Activated naive CD4-positive, alpha-beta T cell treated with anti-CD3 and anti-CD28 coated beads for 36 hours (primary cell): ENCODE measurements at regions not wholly inside any gene's neighbourhood (a gene's known extent, or its start where the extent isn't known, plus 50 kb on each side); places are given as distances from the start of the nearest gene placed in this dataset.

Experiments used
- CTCF ChIA-PET: fragments of 350-600 bp; sonication (Branson Sonifier 250); formaldehyde crosslinking; loops from one replicate; lab custom pipeline; 2021; ENCODE audit warnings: antibody characterized with exemption; lab: Charles Lee
- DNase-seq: peaks from one replicate; pipeline ENCODE4 v3.0.0-alpha.2; 2020
- H3K27ac Mint-ChIP-seq: one replicate; pipeline ENCODE4 v1.8.0; 2021; ENCODE audit warnings: mild to moderate bottlenecking, mixed read lengths
- H3K27me3 Mint-ChIP-seq: one replicate; pipeline ENCODE4 v1.8.0; 2021; ENCODE audit warnings: low read depth, mixed read lengths
- H3K36me3 Mint-ChIP-seq: one replicate; pipeline ENCODE4 v1.8.0; 2021; ENCODE audit warnings: low read depth, mixed read lengths
- H3K4me1 Mint-ChIP-seq: one replicate; pipeline ENCODE4 v1.8.0; 2021; ENCODE audit warnings: low read depth, mixed read lengths
- H3K4me3 Mint-ChIP-seq: one replicate; pipeline ENCODE4 v1.8.0; 2021; ENCODE audit warnings: mild to moderate bottlenecking, moderate library complexity, mixed read lengths
- H3K9me3 Mint-ChIP-seq: one replicate; pipeline ENCODE4 v1.8.0; 2021; ENCODE audit warnings: mixed read lengths
- intact Hi-C: fragments of 100-400 bp; cut with micrococcal nuclease; formaldehyde crosslinking; loops from one replicate; pipeline ENCODE4 v1.15.1; 2023

GRCh38 chr5:29984156-29984540, 1209.3 kb upstream of the CDH6 start:
- H3K9me3 Mint-ChIP-seq, result peaks cover 14% of the 10 kb centered on the region
- H3K4me1 Mint-ChIP-seq, result no peaks in the 10 kb centered on the region
- H3K27me3 Mint-ChIP-seq, result no peaks in the 10 kb centered on the region
- H3K36me3 Mint-ChIP-seq, result no peaks in the 10 kb centered on the region
- CTCF ChIA-PET, result no interaction called here
- H3K4me3 Mint-ChIP-seq, result no peak overlapping the region
- intact Hi-C loops, result no loop called here
- no peak overlapping the region for H3K27ac Mint-ChIP-seq
- DNase-seq, result no peak

GRCh38 chr5:29983528-29984155, 1209.8 kb upstream of the CDH6 start:
- H3K27me3 Mint-ChIP-seq, result no peaks in the 10 kb centered on the region
- CTCF ChIA-PET, result no interaction called here
- no peak for DNase-seq
- H3K27ac Mint-ChIP-seq, result no peak overlapping the region
- no peaks in the 10 kb centered on the region for H3K4me1 Mint-ChIP-seq
- H3K4me3 Mint-ChIP-seq, result no peak overlapping the region
- H3K9me3 Mint-ChIP-seq, result peaks cover 14% of the 10 kb centered on the region
- H3K36me3 Mint-ChIP-seq, result no peaks in the 10 kb centered on the region
- intact Hi-C loops, result no loop called here

- Mint-ChIP-seq H3K4me1 (no peaks in the 10 kb centered on the region), H3K36me3 (no peaks in the 10 kb centered on the region), H3K27me3 (no peaks in the 10 kb centered on the region), H3K27ac (no peak overlapping the region), H3K4me3 (no peak overlapping the region), H3K9me3 (peaks cover 11% of the 10 kb centered on the region)
- DNase-seq, result no peak
- intact Hi-C loops, result no loop called here
- CTCF ChIA-PET, result no interaction called here
Measured at GRCh38 chr5:29982457-29982856, 1211.0 kb upstream of the CDH6 start.

GRCh38 chr5:29972597-29972996, 1220.9 kb upstream of the CDH6 start:
- CTCF ChIA-PET, result interaction anchor here (0.6 kb wide), 1 partner anchor 1295 kb away, joined by 3 read pairs; no protein-coding TSS in a partner anchor
- Mint-ChIP-seq H3K27ac (no peak overlapping the region), H3K27me3 (no peaks in the 10 kb centered on the region), H3K9me3 (peaks cover 16% of the 10 kb centered on the region), H3K4me1 (no peaks in the 10 kb centered on the region), H3K36me3 (no peaks in the 10 kb centered on the region), H3K4me3 (no peak overlapping the region)
- no peak for DNase-seq
- intact Hi-C loops, result no loop called here

- H3K27me3 Mint-ChIP-seq, result no peaks in the 10 kb centered on the region
- intact Hi-C loops, result no loop called here
- no peak overlapping the region for H3K27ac Mint-ChIP-seq
- CTCF ChIA-PET, result no interaction called here
- DNase-seq, result no peak
- H3K4me3 Mint-ChIP-seq, result no peak overlapping the region
- no peaks in the 10 kb centered on the region for H3K4me1 Mint-ChIP-seq
- H3K36me3 Mint-ChIP-seq, result no peaks in the 10 kb centered on the region
- peaks cover 32% of the 10 kb centered on the region for H3K9me3 Mint-ChIP-seq
Measured at GRCh38 chr5:29963956-29964355, 1229.5 kb upstream of the CDH6 start.

GRCh38 chr5:29960323-29960722, 1233.2 kb upstream of the CDH6 start:
- Mint-ChIP-seq H3K4me1 (no peaks in the 10 kb centered on the region), H3K36me3 (no peaks in the 10 kb centered on the region), H3K9me3 (peaks cover 21% of the 10 kb centered on the region), H3K4me3 (no peak overlapping the region), H3K27ac (no peak overlapping the region), H3K27me3 (no peaks in the 10 kb centered on the region)
- CTCF ChIA-PET, result no interaction called here
- intact Hi-C loops, result no loop called here
- no peak for DNase-seq

GRCh38 chr5:29950416-29951145, 1242.9 kb upstream of the CDH6 start:
- CTCF ChIA-PET, result no interaction called here
- DNase-seq, result no peak
- intact Hi-C loops, result no loop called here
- Mint-ChIP-seq H3K9me3 (no peaks in the 10 kb centered on the region), H3K27ac (no peak overlapping the region), H3K36me3 (no peaks in the 10 kb centered on the region), H3K27me3 (no peaks in the 10 kb centered on the region), H3K4me1 (no peaks in the 10 kb centered on the region), H3K4me3 (no peak overlapping the region)

- DNase-seq, result no peak
- Mint-ChIP-seq H3K4me1 (no peaks in the 10 kb centered on the region), H3K36me3 (no peaks in the 10 kb centered on the region), H3K27ac (no peak overlapping the region), H3K27me3 (no peaks in the 10 kb centered on the region), H3K9me3 (no peaks in the 10 kb centered on the region), H3K4me3 (no peak overlapping the region)
- intact Hi-C loops, result no loop called here
- CTCF ChIA-PET, result no interaction called here
Measured at GRCh38 chr5:29949301-29949872, 1244.1 kb upstream of the CDH6 start.

- H3K4me1 Mint-ChIP-seq, result no peaks in the 10 kb centered on the region
Measured at GRCh38 chr5:29944327-29944726, 1249.2 kb upstream of the CDH6 start.

GRCh38 chr5:29942089-29942488, 1251.4 kb upstream of the CDH6 start:
- no peak overlapping the region for H3K4me3 Mint-ChIP-seq
- peaks cover 1% of the 10 kb centered on the region for H3K9me3 Mint-ChIP-seq
- no peak for DNase-seq
- intact Hi-C loops, result no loop called here
- no peaks in the 10 kb centered on the region for H3K27me3 Mint-ChIP-seq
- no peaks in the 10 kb centered on the region for H3K4me1 Mint-ChIP-seq
- H3K36me3 Mint-ChIP-seq, result no peaks in the 10 kb centered on the region
- CTCF ChIA-PET, result no interaction called here
- no peak overlapping the region for H3K27ac Mint-ChIP-seq

More at GRCh38 chr5:29944327-29944726, 1249.2 kb upstream of the CDH6 start:
- Mint-ChIP-seq H3K27ac (no peak overlapping the region), H3K27me3 (no peaks in the 10 kb centered on the region), H3K4me3 (no peak overlapping the region), H3K36me3 (no peaks in the 10 kb centered on the region), H3K9me3 (peaks cover 1% of the 10 kb centered on the region)
- DNase-seq, result no peak
- CTCF ChIA-PET, result no interaction called here
- intact Hi-C loops, result no loop called here

GRCh38 chr5:29939988-29940387, 1253.5 kb upstream of the CDH6 start:
- H3K4me3 Mint-ChIP-seq, result no peak overlapping the region
- no peaks in the 10 kb centered on the region for H3K4me1 Mint-ChIP-seq
- H3K27me3 Mint-ChIP-seq, result no peaks in the 10 kb centered on the region
- no peak for DNase-seq
- peaks cover 1% of the 10 kb centered on the region for H3K9me3 Mint-ChIP-seq
- CTCF ChIA-PET, result no interaction called here
- H3K36me3 Mint-ChIP-seq, result no peaks in the 10 kb centered on the region
- no peak overlapping the region for H3K27ac Mint-ChIP-seq
- intact Hi-C loops, result no loop called here

GRCh38 chr5:29935371-29935770, 1258.1 kb upstream of the CDH6 start:
- H3K9me3 Mint-ChIP-seq, result no peaks in the 10 kb centered on the region

GRCh38 chr5:29930316-29930715, 1263.2 kb upstream of the CDH6 start:
- intact Hi-C loops, result no loop called here
- no peak for DNase-seq

More at GRCh38 chr5:29935371-29935770, 1258.1 kb upstream of the CDH6 start:
- Mint-ChIP-seq H3K36me3 (no peaks in the 10 kb centered on the region), H3K4me1 (no peaks in the 10 kb centered on the region), H3K27me3 (no peaks in the 10 kb centered on the region), H3K27ac (no peak overlapping the region), H3K4me3 (no peak overlapping the region)
- DNase-seq, result no peak
- CTCF ChIA-PET, result no interaction called here
- intact Hi-C loops, result no loop called here

More at GRCh38 chr5:29930316-29930715, 1263.2 kb upstream of the CDH6 start:
- no peaks in the 10 kb centered on the region for H3K27me3 Mint-ChIP-seq
- H3K4me1 Mint-ChIP-seq, result no peaks in the 10 kb centered on the region
- CTCF ChIA-PET, result no interaction called here
- H3K4me3 Mint-ChIP-seq, result no peak overlapping the region
- H3K36me3 Mint-ChIP-seq, result no peaks in the 10 kb centered on the region
- H3K9me3 Mint-ChIP-seq, result no peaks in the 10 kb centered on the region
- no peak overlapping the region for H3K27ac Mint-ChIP-seq
